ENCODE measurements at regions not wholly inside any gene's neighbourhood (a gene's known extent, or its start where the extent isn't known, plus 50 kb on each side); places are given as distances from the start of the nearest gene placed in this dataset.
"Not testable (repeated sequence)": the region's sequence is repeated elsewhere in the genome, so short reads cannot be mapped to it uniquely, and the experiment has no call there.

GRCh38 chr2:58319481-58319880, 78.4 kb upstream of the FANCL start:
- Histone ChIP-seq H3K9me3 (no peaks in the 10 kb centered on the region), H3K27me3 (no peaks in the 10 kb centered on the region), H3K36me3 (no peaks in the 10 kb centered on the region), H3K4me3 (no peak overlapping the region), H3K27ac (no peak overlapping the region), H3K4me1 (no peaks in the 10 kb centered on the region)
- no peak for DNase-seq (ENCODE audit: low spot score in 2 of 2)
- TF ChIP-seq POLR2AphosphoS5 (IDR thresholded peaks at IDR 0.05) (no peak), CTCF (IDR thresholded peaks at IDR 0.05) (no peak), POLR2A (IDR thresholded peaks at IDR 0.05) (no peak)
- intact Hi-C loops (cut with DNase I; ENCODE audit: low total_unique reads), result no loop called here

GRCh38 chr2:58318949-58319348, 77.8 kb upstream of the FANCL start:
- H3K9me3 ChIP-seq; H3K4me1 ChIP-seq; H3K27me3 ChIP-seq; DNase-seq (ENCODE audit: low spot score in 2 of 2); H3K4me3 ChIP-seq; intact Hi-C loops (cut with DNase I; ENCODE audit: low total_unique reads); H3K27ac ChIP-seq; H3K36me3 ChIP-seq: not testable (repeated sequence)

GRCh38 chr2:58313926-58314325, 72.8 kb upstream of the FANCL start:
- Histone ChIP-seq H3K4me3 (no peak overlapping the region), H3K36me3 (no peaks in the 10 kb centered on the region), H3K27ac (no peak overlapping the region), H3K27me3 (no peaks in the 10 kb centered on the region), H3K9me3 (peaks cover 0 to 5% of the 10 kb centered on the region in 2 donors), H3K4me1 (no peaks in the 10 kb centered on the region)
- TF ChIP-seq POLR2AphosphoS5 (IDR thresholded peaks at IDR 0.05), result no peak
- TF ChIP-seq POLR2A (IDR thresholded peaks at IDR 0.05), result no peak
- TF ChIP-seq CTCF (IDR thresholded peaks at IDR 0.05), result no peak
- intact Hi-C loops (cut with DNase I; ENCODE audit: low total_unique reads), result no loop called here
- no peak for DNase-seq (ENCODE audit: low spot score in 2 of 2)

- Histone ChIP-seq H3K36me3 (no peaks in the 10 kb centered on the region), H3K4me1 (no peaks in the 10 kb centered on the region), H3K9me3 (no peaks in the 10 kb centered on the region), H3K27me3 (no peaks in the 10 kb centered on the region), H3K27ac (no peak overlapping the region), H3K4me3 (no peak overlapping the region)
- intact Hi-C loops (cut with DNase I; ENCODE audit: low total_unique reads), result no loop called here
- DNase-seq (ENCODE audit: low spot score in 2 of 2), result no peak
- no peak for TF ChIP-seq POLR2AphosphoS5 (IDR thresholded peaks at IDR 0.05)
- TF ChIP-seq POLR2A (IDR thresholded peaks at IDR 0.05), result no peak
- no peak for TF ChIP-seq CTCF (IDR thresholded peaks at IDR 0.05)
Measured at GRCh38 chr2:58308435-58308834, 67.3 kb upstream of the FANCL start.

GRCh38 chr2:58304843-58305242, 63.7 kb upstream of the FANCL start:
- Histone ChIP-seq H3K27ac (no peak overlapping the region), H3K9me3 (no peaks in the 10 kb centered on the region), H3K4me1 (no peaks in the 10 kb centered on the region), H3K27me3 (no peaks in the 10 kb centered on the region), H3K36me3 (no peaks in the 10 kb centered on the region), H3K4me3 (no peak overlapping the region)
- TF ChIP-seq POLR2A (IDR thresholded peaks at IDR 0.05) (no peak), POLR2AphosphoS5 (IDR thresholded peaks at IDR 0.05) (no peak), CTCF (IDR thresholded peaks at IDR 0.05) (no peak)
- intact Hi-C loops (cut with DNase I; ENCODE audit: low total_unique reads), result no loop called here
- DNase-seq (ENCODE audit: low spot score in 2 of 2), result no peak

GRCh38 chr2:58299123-58299522, 58.0 kb upstream of the FANCL start:
- Histone ChIP-seq H3K27me3 (no peaks in the 10 kb centered on the region), H3K27ac (no peak overlapping the region), H3K4me3 (no peak overlapping the region), H3K9me3 (no peaks in the 10 kb centered on the region), H3K4me1 (no peaks in the 10 kb centered on the region), H3K36me3 (no peaks in the 10 kb centered on the region)
- intact Hi-C loops (cut with DNase I; ENCODE audit: low total_unique reads), result loop anchor here (5.0 kb wide), 1 partner anchor 1583 kb away; no protein-coding TSS in a partner anchor
- TF ChIP-seq POLR2A (IDR thresholded peaks at IDR 0.05) (no peak), CTCF (IDR thresholded peaks at IDR 0.05) (no peak), POLR2AphosphoS5 (IDR thresholded peaks at IDR 0.05) (no peak)
- no peak for DNase-seq (ENCODE audit: low spot score in 2 of 2)
